GM12875 (cell line): ENCODE measurements at regions not wholly inside any gene's neighbourhood (a gene's known extent, or its start where the extent isn't known, plus 50 kb on each side); places are given as distances from the start of the nearest gene placed in this dataset.

Experiments
- H3K4me3 ChIP-seq: one replicate; pipeline ENCODE4 v1.5.1; 2011; ENCODE audit warnings: low read depth, low read length, control low read depth
- CTCF ChIP-seq: IDR thresholded peaks from 2 replicates; pipeline ENCODE4 v1.5.1; 2011; ENCODE audit warnings: low read depth, mild to moderate bottlenecking, control low read depth, inconsistent platforms, low read length, moderate library complexity, borderline replicate concordance; ENCODE audit not compliant: insufficient read depth

DNA sequence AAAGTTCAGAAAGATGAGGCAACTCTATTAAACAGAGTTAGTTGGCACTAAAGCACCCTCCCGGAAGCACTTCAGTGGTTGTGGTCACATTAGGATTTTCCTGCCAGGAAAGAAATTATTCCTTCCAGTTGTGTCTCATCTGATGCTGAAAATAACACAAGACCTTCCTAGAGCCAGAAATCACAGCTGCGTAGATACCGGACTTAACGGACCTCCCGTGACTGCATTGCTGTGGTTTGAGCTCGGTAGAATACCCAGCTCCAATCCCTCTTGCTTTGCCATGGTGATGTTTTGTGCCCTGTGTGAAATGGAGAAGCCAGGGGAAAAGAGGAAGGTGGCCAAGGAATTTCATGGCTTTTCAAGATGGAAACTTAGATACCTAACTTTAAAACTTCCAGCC is 215.0 kb upstream of the IGF1R start:
- no peak for TF ChIP-seq CTCF
- no peak overlapping the region for H3K4me3 ChIP-seq

DNA sequence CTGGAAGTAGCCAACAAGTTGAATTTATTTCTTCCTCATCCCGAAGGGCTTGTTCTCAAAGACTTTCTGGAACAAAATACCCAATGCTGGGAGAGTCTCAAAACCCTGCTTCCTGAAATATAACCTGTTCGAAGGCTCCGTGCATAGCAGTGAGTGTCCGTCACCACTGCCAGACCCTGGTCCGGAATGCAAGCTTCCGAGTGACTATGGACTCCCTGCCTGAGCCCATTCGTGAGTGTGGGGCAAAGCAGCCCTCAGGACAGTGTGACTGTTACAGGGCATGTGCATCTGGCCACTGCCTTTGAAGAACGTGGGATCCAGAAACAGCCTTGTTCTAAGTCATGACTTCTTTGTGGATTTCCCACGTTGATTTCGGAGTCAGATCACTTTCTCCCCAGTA is 214.5 kb upstream of the IGF1R start:
- no peak for TF ChIP-seq CTCF
- H3K4me3 ChIP-seq, result no peak overlapping the region

DNA sequence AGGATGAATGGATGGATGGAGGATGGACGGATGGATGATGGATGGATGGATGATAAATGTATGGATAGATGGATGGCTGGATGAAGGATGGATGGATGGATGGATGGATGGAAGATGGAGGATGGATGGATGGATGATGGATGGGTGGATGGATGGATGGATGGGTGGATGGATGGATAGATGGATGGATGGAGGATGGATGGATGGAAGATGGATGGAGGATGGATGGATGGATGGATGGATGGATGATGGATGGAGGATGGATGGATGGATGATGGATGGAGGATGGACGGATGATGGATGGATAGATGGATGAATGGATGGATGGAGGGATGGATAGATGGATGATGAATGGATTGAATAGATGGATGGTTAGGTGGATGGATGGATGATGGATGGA is 210.6 kb upstream of the IGF1R start:
- no peak for TF ChIP-seq CTCF

DNA sequence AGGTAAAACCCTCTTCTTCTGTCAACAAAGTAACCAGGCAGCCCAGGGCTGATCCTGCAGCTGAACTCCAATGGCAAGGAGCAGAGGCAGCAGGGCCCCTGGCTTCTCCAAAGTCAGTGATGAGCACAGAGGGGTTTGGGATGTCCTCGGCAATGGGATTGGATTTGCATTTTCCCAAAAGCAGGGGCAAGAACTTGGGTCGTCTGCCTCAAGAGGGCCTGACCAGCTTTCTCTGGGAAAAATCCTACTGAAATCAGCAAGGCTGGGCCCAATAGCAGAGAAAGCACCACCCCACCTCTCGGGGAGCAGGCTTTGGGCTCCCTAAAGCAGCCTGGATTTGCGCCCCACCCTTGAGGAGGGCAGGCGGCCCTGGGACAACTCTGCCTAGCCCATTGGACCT is 210.0 kb upstream of the IGF1R start:
- no peak overlapping the region for H3K4me3 ChIP-seq

More for the DNA sequence above, 210.6 kb upstream of the IGF1R start:
- H3K4me3 ChIP-seq, result no peak overlapping the region

DNA sequence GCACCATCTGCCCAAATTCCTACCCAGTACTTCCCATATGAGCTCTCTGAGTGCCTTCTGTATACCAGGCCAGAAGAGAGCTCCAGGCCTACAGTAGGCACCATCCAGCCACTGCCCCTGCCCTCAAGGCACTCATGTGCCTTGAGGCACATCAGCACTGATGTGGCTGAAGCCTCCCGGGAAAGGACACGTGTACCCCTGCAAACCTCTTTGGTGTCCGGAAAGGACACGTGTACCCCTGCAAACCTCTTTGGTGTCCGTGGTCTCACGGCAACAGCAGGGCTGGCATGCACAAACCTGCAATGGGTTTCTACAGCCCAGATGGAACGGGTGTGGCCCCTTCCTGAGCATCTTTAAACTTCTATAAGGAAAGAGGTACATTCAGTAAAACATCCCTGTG is 209.4 kb upstream of the IGF1R start:
- no peak for TF ChIP-seq CTCF
- H3K4me3 ChIP-seq, result no peak overlapping the region

More for the DNA sequence above, 210.0 kb upstream of the IGF1R start:
- TF ChIP-seq CTCF, result no peak

GRCh38 chr15:98439523-98439942 is 208.8 kb upstream of the IGF1R start:
- H3K4me3 ChIP-seq, result no peak overlapping the region
- no peak for TF ChIP-seq CTCF

DNA sequence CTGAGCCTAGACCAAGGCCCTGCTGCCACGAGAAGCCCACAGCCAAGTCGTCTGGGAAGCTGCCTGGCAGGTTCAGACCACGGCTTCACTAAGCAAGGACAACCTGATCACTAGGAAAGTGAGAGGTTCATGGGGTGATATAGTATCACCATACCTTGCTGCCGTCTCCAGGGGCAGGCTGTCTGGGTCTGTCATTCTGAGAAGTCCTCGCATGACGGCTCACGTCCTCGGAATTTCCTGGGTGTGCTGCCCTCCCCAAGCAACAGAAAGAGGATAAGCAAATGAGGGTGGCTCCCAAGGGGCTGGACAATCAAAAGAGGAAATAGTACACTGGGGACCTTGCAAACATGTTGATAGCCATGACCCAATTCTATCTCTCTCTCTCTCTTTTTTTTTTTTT is 207.4 kb upstream of the IGF1R start:
- no peak for TF ChIP-seq CTCF
- H3K4me3 ChIP-seq, result no peak overlapping the region
